CD4-positive, alpha-beta T cell treated with Interleukin-6 for 4 hours (primary cell): ENCODE measurements at regions not wholly inside any gene's neighbourhood (a gene's known extent, or its start where the extent isn't known, plus 50 kb on each side); places are given as distances from the start of the nearest gene placed in this dataset.

Experiments
- DNase-seq: peaks from one replicate; pipeline ENCODE4 v3.0.0-alpha.2; 2020; ENCODE audit warnings: mixed read lengths

DNA sequence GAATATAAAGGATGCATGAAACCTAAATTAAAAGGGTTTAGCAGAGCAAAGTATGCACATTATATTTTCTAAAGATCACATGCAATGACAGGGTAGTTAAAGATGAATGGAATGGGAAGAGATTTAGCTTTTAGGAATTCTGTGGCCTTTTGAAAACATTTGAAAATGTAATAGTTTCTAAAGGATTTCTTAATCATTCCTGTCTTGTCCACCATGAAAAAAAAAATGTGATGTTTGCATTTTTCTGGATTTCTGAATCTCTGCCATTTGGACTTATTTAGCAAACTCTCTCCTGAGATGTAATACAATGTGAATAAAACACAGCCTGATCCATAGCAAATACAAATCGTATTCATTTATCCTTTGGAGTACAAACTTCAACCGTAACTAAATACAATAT is 126.6 kb upstream of the RAB11FIP2 start:
- no peak for DNase-seq

DNA sequence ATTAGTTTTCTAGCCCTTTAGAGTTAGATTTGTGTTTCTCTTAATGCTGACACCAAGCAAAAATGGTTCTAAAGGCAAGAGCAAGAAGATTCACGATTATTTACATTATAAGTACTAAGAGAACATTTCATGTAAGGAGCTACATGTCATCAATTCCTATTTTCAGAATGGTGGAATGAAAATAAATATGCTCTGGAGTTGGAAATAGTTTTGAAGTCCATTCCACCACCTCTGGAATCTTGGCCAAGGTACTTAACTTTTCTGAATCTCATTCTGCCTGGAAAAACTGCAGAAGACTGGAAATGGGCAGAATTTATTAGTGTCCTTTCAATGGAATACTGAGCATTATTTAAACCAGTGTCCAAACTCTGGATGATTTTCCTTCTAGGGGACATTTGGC is 125.1 kb upstream of the RAB11FIP2 start:
- no peak for DNase-seq

- DNase-seq, result no peak
These were observed 120.4 kb upstream of the RAB11FIP2 start for GRCh38 chr10:118167056-118167700.

DNA sequence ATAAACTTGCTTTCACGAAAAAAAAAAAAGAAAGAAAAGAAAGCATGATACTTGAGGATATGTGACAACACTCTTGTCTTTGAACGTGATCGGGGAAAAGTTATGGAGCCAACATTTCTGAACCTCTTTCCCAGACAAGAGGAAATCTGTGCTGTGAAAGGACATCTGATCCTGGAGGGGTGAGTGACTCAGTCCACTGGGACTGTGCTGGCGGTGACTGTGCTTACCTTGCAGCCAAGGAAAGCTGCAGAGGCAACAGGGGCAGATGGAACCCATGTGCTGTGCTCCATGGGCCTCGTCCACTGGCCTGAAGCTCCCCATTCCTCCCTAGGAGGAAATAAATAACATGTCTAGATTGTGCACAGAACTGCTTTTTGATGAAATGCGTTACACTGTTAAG is 116.5 kb upstream of the RAB11FIP2 start:
- DNase-seq, result no peak

GRCh38 chr10:118161461-118162246 is 114.9 kb upstream of the RAB11FIP2 start:
- DNase-seq, result no peak

GRCh38 chr10:118153287-118153686 is 106.5 kb upstream of the RAB11FIP2 start:
- DNase-seq, result no peak

DNA sequence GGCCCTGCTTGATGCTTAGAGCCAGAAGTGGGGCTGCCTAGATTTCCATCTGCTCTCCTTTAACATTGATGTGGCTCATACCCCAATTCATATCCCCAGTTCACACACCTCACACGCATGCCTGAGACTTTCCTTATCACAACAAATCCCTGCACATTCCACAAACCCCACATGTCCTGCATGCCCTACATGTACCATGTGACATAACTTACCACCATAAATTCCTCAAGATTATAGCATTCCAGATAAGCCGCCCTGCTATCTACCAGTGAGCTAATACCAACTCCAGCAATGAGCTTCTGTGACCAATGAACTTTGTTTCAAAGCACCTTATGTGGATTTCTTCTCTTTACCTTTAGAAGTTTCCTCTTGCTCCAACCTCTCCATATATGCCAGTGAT is 104.7 kb upstream of the RAB11FIP2 start:
- no peak for DNase-seq

- no peak for DNase-seq
These were observed 101.5 kb upstream of the RAB11FIP2 start for GRCh38 chr10:118148247-118148646.

DNA sequence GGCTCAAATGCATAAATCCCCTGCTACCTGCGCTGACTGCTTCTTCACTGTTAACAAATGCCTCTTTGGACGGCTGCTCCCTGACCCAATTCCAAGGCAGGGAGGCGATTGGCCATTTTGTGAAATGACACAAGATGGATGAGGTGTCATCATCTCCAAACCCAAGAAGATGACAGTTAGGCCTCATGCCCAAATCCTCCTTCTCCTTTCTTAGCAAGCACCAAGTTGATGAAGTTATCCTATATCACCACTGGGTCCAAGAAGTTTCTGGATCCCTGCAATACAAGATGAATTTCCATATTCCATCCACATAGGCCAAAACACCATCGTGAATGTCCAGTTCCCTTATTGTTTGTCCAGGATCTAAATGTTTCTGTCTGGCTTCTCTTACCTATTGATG is 98.5 kb upstream of the RAB11FIP2 start:
- no peak for DNase-seq

DNA sequence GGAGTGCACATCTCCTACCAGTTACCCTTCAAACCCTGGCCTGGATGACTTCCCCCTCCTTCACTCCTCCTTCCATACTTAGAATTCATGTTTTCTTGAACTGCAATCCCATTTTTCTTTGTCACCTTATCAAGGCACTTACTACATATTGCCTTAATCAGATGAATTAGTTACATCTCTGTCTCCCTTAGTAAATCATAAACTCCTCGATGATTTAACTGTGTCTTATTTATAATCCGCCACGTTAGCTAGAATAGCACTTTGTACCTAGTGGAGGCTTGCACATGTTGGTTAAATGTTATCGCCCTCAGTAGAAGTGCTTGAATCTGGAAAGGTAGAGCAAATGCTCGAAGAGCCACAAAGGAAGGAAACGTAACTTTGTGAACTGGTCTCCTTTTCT is 94.7 kb upstream of the RAB11FIP2 start:
- no peak for DNase-seq

- no peak for DNase-seq
These were observed 92.6 kb upstream of the RAB11FIP2 start for GRCh38 chr10:118139321-118139720.

DNA sequence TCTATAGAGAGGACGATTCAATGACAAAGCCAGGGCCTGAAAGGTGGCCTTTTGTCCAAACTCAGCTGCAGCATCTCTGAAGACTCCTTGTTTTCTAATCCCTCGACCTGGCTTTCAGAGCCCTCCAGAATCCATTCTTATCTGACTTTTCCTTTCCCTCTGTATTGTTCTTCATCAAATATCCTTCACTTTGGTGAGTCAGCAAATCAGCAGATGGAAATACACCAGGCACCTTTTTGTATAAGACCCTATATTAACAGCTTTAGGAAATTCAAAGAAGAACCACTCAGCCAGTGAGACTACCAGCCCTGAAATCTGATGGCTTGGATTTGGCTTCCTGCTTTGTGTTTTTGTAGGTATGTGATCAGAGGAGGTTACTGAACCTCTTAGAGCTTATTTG is 81.9 kb upstream of the RAB11FIP2 start:
- DNase-seq, result no peak

DNA sequence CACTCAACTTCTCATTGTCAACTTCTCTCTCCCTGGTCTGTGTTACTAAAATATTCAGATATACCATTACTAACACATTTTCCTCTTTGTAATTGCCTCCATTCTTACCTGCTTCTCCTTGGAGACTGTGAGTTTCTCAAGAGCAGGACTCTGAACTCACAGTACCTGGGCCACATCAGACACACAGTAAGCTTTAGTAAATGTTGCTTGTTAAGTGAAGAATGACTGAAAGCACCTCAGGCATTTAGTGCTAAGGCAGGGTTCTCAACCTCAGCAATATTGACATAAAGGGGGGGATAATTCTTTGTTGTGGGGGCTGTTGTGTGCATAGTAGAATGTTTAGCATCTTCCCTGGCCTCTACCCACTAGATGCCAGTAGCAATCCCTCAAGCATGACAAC is 72.0 kb upstream of the RAB11FIP2 start:
- no peak for DNase-seq

DNA sequence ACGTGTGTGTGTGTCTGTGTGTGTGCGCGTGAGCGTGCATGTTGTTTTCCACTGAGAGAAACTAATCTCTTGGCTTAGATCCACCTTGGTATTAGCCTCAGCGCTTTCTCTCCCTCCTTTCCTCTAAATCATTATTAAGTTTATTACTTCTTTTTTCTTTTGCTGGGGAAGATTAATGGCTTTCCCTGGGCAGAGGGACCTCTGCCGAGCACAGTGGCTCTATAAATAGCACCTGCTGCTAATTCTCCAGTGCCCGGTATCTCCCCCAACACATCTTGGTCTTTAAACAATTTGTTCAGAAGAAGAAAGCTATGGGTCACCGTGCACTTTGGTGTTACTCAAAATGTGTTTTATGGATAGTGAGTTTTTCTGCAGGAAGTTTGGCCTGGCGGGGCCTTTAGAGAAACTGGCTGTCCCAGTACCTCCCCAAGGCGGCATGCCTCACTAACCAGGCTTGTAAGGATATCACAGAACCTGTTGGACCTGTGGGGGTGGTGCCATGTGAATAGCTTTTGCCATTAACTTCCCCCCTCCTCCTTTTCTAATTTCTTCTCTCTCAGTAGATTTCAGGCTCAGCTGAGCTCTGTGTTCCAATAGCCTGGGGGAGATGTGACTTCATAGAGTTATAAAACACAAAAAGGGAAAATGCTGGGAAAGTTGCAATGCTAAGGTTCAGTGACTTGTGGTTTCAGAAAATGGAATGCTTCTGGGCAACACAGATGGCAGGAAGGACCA is 70.1 kb upstream of the RAB11FIP2 start:
- no peak for DNase-seq

DNA sequence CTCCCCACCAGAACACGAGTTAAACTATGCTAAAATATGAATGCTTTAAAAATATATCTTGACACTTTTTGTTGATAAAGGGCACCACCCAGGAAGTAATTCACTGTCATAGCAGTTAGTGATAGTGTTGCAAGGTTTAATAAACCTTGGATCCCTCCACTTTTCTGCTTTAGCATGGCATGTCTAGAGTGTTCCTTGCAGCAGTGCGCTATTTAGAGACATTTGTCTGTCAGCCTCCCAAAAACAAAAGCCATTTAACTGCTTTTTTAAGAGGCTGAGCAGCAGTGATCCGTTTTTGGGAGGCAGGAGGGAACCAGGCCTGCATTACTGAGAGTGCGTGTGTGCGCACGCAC is 69.6 kb upstream of the RAB11FIP2 start:
- no peak for DNase-seq

GRCh38 chr10:118115701-118116100 is 69.0 kb upstream of the RAB11FIP2 start:
- no peak for DNase-seq

DNA sequence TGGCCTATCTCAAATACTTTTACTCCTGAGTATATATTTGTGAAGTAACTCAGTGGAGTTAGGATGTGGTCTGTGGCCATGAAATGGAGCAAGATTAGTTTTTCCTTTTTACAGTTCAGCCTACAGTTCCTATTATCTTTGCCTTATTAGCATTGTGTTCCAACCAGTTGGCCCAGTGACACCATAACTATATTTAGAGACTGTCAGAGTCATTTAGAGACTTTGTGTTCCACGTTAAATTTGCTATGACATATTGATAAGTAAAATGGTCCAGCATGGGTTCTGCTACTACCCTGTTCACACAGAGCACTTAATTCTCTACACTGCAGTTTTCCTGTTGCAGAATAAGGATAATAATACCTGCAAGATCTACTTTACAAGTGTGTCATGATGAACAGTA is 68.3 kb upstream of the RAB11FIP2 start:
- DNase-seq, result no peak

- DNase-seq, result no peak
These were observed 65.9 kb upstream of the RAB11FIP2 start for GRCh38 chr10:118112543-118113125.

DNA sequence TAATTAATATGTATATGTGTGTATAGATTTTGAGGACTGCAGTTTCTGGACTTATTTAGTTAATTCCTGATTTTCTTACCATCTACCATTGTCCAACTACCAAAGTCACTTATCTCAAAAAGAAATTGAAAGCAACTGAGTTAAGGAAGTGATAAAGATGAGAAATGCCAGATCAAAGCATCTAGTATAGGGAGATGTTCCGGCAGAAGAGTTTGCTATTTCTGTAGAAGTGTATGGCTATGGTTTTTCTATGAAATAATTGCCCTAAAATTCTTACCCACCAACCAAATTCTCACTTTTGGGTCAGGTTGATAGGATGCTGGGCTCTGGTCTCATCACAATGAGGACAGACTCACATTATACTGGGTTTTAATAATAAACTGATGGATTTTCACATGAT is 64.0 kb upstream of the RAB11FIP2 start:
- no peak for DNase-seq

GRCh38 chr10:118108194-118109026 is 61.7 kb upstream of the RAB11FIP2 start:
- DNase-seq, result no peak

DNA sequence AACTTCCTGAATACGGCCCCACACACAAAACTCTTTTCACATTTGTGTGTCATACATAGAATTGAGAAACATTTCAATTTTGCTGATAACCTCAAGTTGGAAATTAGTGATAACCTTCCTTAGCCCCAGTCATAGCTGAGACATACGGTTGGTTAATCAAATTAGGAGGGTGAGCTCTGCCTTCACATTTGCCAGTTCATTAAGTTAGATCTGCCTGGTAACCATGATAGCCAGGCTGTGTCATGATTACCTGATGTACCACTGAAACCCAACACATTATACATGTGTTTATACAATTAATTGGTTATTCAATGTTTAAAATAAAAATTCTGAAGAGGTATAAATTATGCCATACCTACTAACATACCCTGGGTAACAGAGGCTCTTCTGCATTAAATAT is 60.8 kb upstream of the RAB11FIP2 start:
- DNase-seq, result no peak

DNA sequence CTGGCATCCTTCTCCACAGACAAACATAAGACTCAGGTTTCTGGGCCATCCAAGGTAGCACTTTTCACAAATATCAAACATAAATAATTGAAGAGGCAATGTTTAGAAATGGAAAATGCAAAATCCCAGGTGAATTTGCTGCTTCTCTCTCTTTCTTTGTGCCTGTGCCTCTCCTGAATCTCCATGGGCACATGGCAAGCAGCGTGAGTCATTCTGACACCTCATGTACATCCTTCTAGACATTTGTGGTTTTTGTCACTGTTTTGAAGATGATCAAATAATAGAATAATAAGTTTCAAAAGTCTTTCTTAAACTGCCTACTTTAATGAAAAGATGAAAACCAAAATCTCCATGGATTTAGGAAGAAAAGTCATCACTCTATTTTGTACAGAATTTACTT is 60.3 kb upstream of the RAB11FIP2 start:
- no peak for DNase-seq

GRCh38 chr10:118106426-118106825 is 59.7 kb upstream of the RAB11FIP2 start:
- DNase-seq, result no peak
